ENCODE measurements at regions not wholly inside any gene's neighbourhood (a gene's known extent, or its start where the extent isn't known, plus 50 kb on each side); places are given as distances from the start of the nearest gene placed in this dataset.
A peak's percentile ranks its signal among the peaks of the same experiment; 100 is the strongest.
"Not testable (repeated sequence)": the region's sequence is repeated elsewhere in the genome, so short reads cannot be mapped to it uniquely, and the experiment has no call there.

- Histone ChIP-seq H3K36me3 (ENCODE audit: insufficient read depth, low read length) (no peaks in the 10 kb centered on the region), H3K9me3 (replicated peaks; ENCODE audit: low read length) (no peaks in the 10 kb centered on the region)
These were observed 911.5 kb downstream of the UQCRFS1 start for GRCh38 chr19:28301463-28301862.

GRCh38 chr19:28299649-28300048 is 913.3 kb downstream of the UQCRFS1 start:
- Histone ChIP-seq H3K9ac (ENCODE audit: low read depth, low read length) (no peak overlapping the region), H3K9me3 (replicated peaks; ENCODE audit: low read length) (no peaks in the 10 kb centered on the region), H3K4me3 (ENCODE audit: low read length) (no peak overlapping the region), H3K27me3 (ENCODE audit: control insufficient read depth, insufficient read depth, low read length) (peaks cover 8% of the 10 kb centered on the region), H3K4me2 (ENCODE audit: low read length) (no peak overlapping the region), H3K36me3 (ENCODE audit: insufficient read depth, low read length) (no peaks in the 10 kb centered on the region), H3K4me1 (ENCODE audit: control insufficient read depth, insufficient read depth, low read length) (peaks cover 11% of the 10 kb centered on the region)

More at GRCh38 chr19:28301463-28301862, 911.5 kb downstream of the UQCRFS1 start:
- Histone ChIP-seq H3K4me1 (ENCODE audit: control insufficient read depth, insufficient read depth, low read length) (peaks cover 4% of the 10 kb centered on the region), H3K4me3 (ENCODE audit: low read length) (no peak overlapping the region), H3K9ac (ENCODE audit: low read depth, low read length) (no peak overlapping the region), H3K27me3 (ENCODE audit: control insufficient read depth, insufficient read depth, low read length) (peaks cover 8% of the 10 kb centered on the region), H3K4me2 (ENCODE audit: low read length) (no peak overlapping the region)

DNA sequence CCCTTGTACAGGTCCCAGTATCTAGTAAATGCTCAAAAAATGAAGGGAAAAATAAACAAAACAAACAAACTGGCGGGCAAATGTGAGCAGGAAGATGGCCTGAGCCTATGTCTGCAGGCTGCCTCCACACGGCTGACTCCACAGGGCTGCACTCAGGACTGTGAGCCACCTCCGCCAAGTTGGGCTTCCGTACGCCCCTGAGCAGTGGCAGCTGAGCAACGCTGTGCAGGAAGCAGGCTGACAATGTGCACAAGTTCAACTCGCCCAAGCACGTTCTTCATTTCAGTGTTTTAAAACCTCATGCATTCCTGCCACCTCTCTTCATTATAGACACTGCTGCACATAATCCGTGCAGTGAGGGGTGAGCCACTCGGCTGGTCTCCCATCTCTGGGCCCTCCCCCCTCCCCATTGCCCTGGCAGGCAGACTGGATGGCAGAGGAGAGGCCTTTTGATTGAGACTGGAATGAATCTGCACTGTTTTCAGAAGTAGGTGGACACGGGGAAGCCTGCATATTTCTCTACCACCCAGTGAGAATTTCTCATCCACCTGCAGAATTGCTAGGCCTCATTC is 915.3 kb downstream of the UQCRFS1 start:
- H3K4me1 ChIP-seq (ENCODE audit: control insufficient read depth, insufficient read depth, low read length) = peaks cover 19% of the 10 kb centered on the region

GRCh38 chr19:28297036-28297435 is 915.9 kb downstream of the UQCRFS1 start:
- Histone ChIP-seq H3K4me3 (ENCODE audit: low read length) (no peak overlapping the region), H3K9ac (ENCODE audit: low read depth, low read length) (no peak overlapping the region), H3K27me3 (ENCODE audit: control insufficient read depth, insufficient read depth, low read length) (peaks cover 8% of the 10 kb centered on the region), H3K4me2 (ENCODE audit: low read length) (no peak overlapping the region), H3K36me3 (ENCODE audit: insufficient read depth, low read length) (no peaks in the 10 kb centered on the region), H3K9me3 (replicated peaks; ENCODE audit: low read length) (no peaks in the 10 kb centered on the region), H3K4me1 (ENCODE audit: control insufficient read depth, insufficient read depth, low read length) (peaks cover 19% of the 10 kb centered on the region)

More for the DNA sequence above, 915.3 kb downstream of the UQCRFS1 start:
- H3K36me3 ChIP-seq (ENCODE audit: insufficient read depth, low read length) = no peaks in the 10 kb centered on the region
- H3K9ac ChIP-seq (ENCODE audit: low read depth, low read length) = no peak overlapping the region
- H3K4me2 ChIP-seq (ENCODE audit: low read length) = no peak overlapping the region
- H3K27me3 ChIP-seq (ENCODE audit: control insufficient read depth, insufficient read depth, low read length) = peaks cover 8% of the 10 kb centered on the region
- H3K9me3 ChIP-seq (replicated peaks; ENCODE audit: low read length) = no peaks in the 10 kb centered on the region
- no peak overlapping the region for H3K4me3 ChIP-seq (ENCODE audit: low read length)

DNA sequence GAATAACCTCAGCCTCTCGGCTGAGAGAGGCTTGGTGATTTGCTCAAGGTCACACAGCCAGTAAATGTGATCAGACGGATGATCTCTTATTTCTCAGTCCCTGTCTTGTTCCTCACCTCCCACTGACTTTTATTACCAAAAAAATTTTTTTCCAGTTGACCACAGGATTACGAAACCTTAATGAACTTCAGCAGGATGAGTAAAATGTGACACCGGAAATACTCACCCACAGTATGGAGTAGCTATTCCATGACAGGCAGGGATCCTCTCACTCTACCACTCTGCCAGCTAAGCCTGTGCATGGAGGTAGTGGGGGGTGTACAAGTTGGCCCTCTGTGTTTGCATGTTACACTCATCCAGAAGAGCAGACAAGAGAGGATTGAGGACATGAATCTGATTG is 916.4 kb downstream of the UQCRFS1 start:
- H3K9me3 ChIP-seq (replicated peaks; ENCODE audit: low read length) = no peaks in the 10 kb centered on the region
- H3K4me2 ChIP-seq (ENCODE audit: low read length) = peak overlapping the region; percentile 37
- peaks cover 19% of the 10 kb centered on the region for H3K4me1 ChIP-seq (ENCODE audit: control insufficient read depth, insufficient read depth, low read length)
- peaks cover 8% of the 10 kb centered on the region for H3K27me3 ChIP-seq (ENCODE audit: control insufficient read depth, insufficient read depth, low read length)
- H3K36me3 ChIP-seq (ENCODE audit: insufficient read depth, low read length) = no peaks in the 10 kb centered on the region
- H3K4me3 ChIP-seq (ENCODE audit: low read length) = no peak overlapping the region
- no peak overlapping the region for H3K9ac ChIP-seq (ENCODE audit: low read depth, low read length)

DNA sequence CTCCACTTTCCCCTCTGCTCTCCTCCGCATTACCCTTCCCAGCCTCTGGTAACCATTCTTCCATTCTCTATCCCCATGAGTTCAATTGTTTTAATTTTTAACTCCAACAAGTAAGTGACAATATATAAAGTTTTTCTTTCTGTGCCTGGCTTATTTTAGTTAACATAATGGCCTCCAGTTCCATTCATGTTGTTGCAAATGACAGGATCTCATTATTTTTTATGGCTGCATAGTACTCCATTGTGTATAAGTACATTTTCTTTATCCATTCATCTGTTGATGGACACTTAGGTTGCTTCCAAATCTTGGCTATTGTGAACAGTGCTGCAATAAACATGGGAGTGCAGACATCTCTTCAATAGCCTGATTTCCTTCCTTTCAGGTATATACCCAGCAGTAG is 918.0 kb downstream of the UQCRFS1 start:
- not testable (repeated sequence) for H3K9me3 ChIP-seq (replicated peaks; ENCODE audit: low read length); H3K27me3 ChIP-seq (ENCODE audit: control insufficient read depth, insufficient read depth, low read length)
- peaks cover 20% of the 10 kb centered on the region for H3K4me1 ChIP-seq (ENCODE audit: control insufficient read depth, insufficient read depth, low read length)

DNA sequence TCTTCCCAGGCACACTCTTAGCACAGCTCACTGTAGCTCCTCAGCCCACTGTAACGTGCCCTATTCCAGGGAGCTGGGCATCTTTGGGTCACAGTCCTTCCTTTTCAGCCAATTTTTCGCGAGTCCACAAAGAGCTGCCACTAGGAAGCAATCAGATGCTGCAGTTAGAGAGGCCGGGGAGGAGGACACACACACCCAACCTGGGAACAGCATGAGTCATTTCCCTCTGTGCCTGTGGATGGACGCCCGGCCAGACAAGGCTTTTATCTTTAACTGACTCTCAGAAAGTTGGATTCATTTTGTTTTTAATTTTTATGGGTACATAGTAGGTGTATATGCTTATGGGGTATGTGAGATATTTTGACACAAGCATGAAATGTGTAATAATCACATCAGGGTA is 918.6 kb downstream of the UQCRFS1 start:
- Histone ChIP-seq H3K4me2 (ENCODE audit: low read length) (peak overlapping the region; percentile 74), H3K9ac (ENCODE audit: low read depth, low read length) (no peak overlapping the region), H3K4me1 (ENCODE audit: control insufficient read depth, insufficient read depth, low read length) (peaks cover 23% of the 10 kb centered on the region), H3K4me3 (ENCODE audit: low read length) (peak overlapping the region; percentile 41), H3K36me3 (ENCODE audit: insufficient read depth, low read length) (no peaks in the 10 kb centered on the region), H3K9me3 (replicated peaks; ENCODE audit: low read length) (no peaks in the 10 kb centered on the region), H3K27me3 (ENCODE audit: control insufficient read depth, insufficient read depth, low read length) (no peaks in the 10 kb centered on the region)

More for the DNA sequence above, 918.0 kb downstream of the UQCRFS1 start:
- not testable (repeated sequence) for H3K4me3 ChIP-seq (ENCODE audit: low read length); H3K36me3 ChIP-seq (ENCODE audit: insufficient read depth, low read length); H3K4me2 ChIP-seq (ENCODE audit: low read length); H3K9ac ChIP-seq (ENCODE audit: low read depth, low read length)

DNA sequence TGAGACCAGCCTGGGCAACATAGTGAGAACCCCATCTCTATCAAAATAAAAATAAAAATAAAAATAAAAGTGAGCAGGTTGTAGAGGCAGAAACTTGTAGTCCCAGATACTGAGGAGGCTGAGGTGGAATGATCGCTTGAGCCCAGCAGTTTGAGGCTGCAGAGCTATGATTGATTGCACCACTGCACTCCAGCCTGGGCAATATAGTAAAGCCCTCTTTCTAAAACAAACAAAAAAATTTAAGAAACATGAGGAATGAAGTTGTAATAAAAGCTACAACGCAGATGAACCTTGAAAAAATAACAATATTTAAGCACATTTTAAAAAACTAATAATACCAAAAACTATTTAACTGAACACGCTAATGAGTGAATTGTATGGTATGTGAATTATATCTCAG is 919.3 kb downstream of the UQCRFS1 start:
- Histone ChIP-seq H3K4me2 (ENCODE audit: low read length) (no peak overlapping the region), H3K36me3 (ENCODE audit: insufficient read depth, low read length) (no peaks in the 10 kb centered on the region), H3K4me3 (ENCODE audit: low read length) (no peak overlapping the region), H3K4me1 (ENCODE audit: control insufficient read depth, insufficient read depth, low read length) (peaks cover 23% of the 10 kb centered on the region), H3K27me3 (ENCODE audit: control insufficient read depth, insufficient read depth, low read length) (no peaks in the 10 kb centered on the region), H3K9me3 (replicated peaks; ENCODE audit: low read length) (no peaks in the 10 kb centered on the region), H3K9ac (ENCODE audit: low read depth, low read length) (no peak overlapping the region)

DNA sequence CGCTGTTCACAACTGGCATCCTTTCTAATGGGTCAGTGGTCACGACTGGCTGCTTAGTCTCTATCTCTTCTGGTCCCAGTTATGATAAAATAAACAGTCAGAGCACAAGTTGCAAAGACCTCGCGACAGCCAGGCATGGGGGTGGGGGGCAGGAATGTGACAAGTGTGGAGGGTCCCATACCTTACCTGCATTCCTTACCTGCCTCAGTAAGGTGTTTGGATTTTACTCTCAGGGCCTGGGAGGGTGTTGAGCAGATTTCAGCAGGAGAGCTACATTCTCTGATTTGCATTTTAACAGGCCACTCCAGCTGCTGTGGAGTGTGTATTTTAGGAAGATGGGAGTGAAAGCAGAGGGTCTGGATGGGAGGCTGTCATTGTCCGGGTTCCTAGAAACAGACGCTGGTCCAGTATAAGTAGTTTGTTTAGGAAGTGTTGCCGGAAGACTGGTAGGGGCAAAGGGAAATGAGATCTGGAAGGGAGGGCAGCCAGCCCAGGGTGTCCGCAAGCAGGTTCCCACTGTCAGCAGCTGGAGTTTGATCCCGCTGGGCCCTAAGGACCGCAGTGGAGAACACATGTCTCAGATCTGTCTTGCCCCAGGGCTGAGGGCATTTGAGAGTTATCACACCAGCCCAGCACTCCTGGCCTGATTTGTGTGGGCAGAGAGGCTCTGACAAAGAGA is 920.0 kb downstream of the UQCRFS1 start:
- Histone ChIP-seq H3K4me3 (ENCODE audit: low read length) (no peak overlapping the region), H3K27me3 (ENCODE audit: control insufficient read depth, insufficient read depth, low read length) (no peaks in the 10 kb centered on the region), H3K9me3 (replicated peaks; ENCODE audit: low read length) (no peaks in the 10 kb centered on the region), H3K4me1 (ENCODE audit: control insufficient read depth, insufficient read depth, low read length) (peaks cover 23% of the 10 kb centered on the region), H3K36me3 (ENCODE audit: insufficient read depth, low read length) (no peaks in the 10 kb centered on the region), H3K9ac (ENCODE audit: low read depth, low read length) (no peak overlapping the region), H3K4me2 (ENCODE audit: low read length) (no peak overlapping the region)

- Histone ChIP-seq H3K4me1 (ENCODE audit: control insufficient read depth, insufficient read depth, low read length) (peaks cover 23% of the 10 kb centered on the region), H3K36me3 (ENCODE audit: insufficient read depth, low read length) (no peaks in the 10 kb centered on the region), H3K4me2 (ENCODE audit: low read length) (no peak overlapping the region), H3K9ac (ENCODE audit: low read depth, low read length) (no peak overlapping the region), H3K9me3 (replicated peaks; ENCODE audit: low read length) (no peaks in the 10 kb centered on the region), H3K4me3 (ENCODE audit: low read length) (no peak overlapping the region), H3K27me3 (ENCODE audit: control insufficient read depth, insufficient read depth, low read length) (no peaks in the 10 kb centered on the region)
These were observed 921.1 kb downstream of the UQCRFS1 start for GRCh38 chr19:28291874-28292273.

DNA sequence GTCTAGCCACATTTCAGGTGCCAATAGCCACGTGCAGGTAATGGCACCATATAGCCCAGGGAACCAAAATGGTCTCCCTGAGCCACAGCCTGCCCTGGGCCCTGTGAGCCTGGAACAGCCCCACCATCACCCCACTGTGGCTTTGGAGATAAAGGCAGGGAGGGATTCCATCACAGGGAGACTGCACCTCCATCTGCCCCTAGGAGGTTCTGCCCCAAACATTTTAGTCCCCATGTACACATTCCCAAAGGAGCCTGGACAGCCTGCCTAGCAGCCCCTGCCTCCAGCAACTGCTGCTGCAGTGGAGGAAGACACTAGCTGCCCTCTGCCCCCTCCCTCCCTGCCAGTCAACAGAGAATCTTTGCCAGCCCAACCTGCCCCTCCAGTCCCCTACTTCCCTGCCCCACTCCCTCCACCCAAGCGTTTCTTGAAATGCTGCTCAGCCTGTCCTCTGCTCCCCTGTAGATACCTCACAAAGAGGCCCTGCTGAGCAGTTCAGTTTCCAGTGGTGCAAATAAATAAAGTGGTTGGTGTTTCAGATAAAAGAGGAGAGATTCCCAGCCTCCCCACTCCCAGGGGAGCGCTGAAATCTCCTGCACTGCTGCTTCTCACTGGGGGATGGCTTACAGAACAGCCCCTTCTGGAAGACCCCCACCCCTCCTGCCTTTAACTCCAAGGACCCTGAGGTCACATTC is 921.8 kb downstream of the UQCRFS1 start:
- no peak overlapping the region for H3K9ac ChIP-seq (ENCODE audit: low read depth, low read length)
- H3K4me1 ChIP-seq (ENCODE audit: control insufficient read depth, insufficient read depth, low read length) = peaks cover 16% of the 10 kb centered on the region
- no peaks in the 10 kb centered on the region for H3K36me3 ChIP-seq (ENCODE audit: insufficient read depth, low read length)
- H3K9me3 ChIP-seq (replicated peaks; ENCODE audit: low read length) = no peaks in the 10 kb centered on the region
- no peak overlapping the region for H3K4me3 ChIP-seq (ENCODE audit: low read length)
- no peaks in the 10 kb centered on the region for H3K27me3 ChIP-seq (ENCODE audit: control insufficient read depth, insufficient read depth, low read length)
- H3K4me2 ChIP-seq (ENCODE audit: low read length) = no peak overlapping the region
